H1 (cell line): ENCODE measurements at regions not wholly inside any gene's neighbourhood (a gene's known extent, or its start where the extent isn't known, plus 50 kb on each side); places are given as distances from the start of the nearest gene placed in this dataset.

ENCODE experiments used
- BRCA1 ChIP-seq: IDR thresholded peaks from 2 replicates; pipeline ENCODE4 v1.6.1; 2012; ENCODE audit warnings: low read depth, low read length, improper control_type of control experiment
- CBX8 ChIP-seq: fragments of 300-800, 300-1000 bp; sonication (generic); IDR thresholded peaks from 2 replicates; pipeline ENCODE4 v1.7.1; 2016; ENCODE audit warnings: low read depth, low read length, borderline replicate concordance
- CHD2 ChIP-seq: IDR thresholded peaks from 2 replicates; pipeline ENCODE4 v1.6.1; 2012; ENCODE audit warnings: low read length, improper control_type of control experiment
- TF ChIP-seq, protein P1 (sequence below), 3 experiments: IDR thresholded peaks; 1 replicate in 2 of 3; 2 replicates in 1 of 3; pipeline versions ENCODE4 v1.5.1 to v1.6.1; 2011; ENCODE audit warnings: low read length in 3 of 3, mild to moderate bottlenecking in 3 of 3, inconsistent platforms in 2 of 3, low read depth in 1 of 3, moderate library complexity in 1 of 3; ENCODE audit not compliant: insufficient read depth in 1 of 3; ENCODE audit errors: control extremely low read depth in 1 of 3
- TF ChIP-seq, protein P2 (sequence below): IDR thresholded peaks from 2 replicates; pipeline ENCODE4 v1.6.1; 2012; ENCODE audit warnings: inconsistent platforms

DNA sequence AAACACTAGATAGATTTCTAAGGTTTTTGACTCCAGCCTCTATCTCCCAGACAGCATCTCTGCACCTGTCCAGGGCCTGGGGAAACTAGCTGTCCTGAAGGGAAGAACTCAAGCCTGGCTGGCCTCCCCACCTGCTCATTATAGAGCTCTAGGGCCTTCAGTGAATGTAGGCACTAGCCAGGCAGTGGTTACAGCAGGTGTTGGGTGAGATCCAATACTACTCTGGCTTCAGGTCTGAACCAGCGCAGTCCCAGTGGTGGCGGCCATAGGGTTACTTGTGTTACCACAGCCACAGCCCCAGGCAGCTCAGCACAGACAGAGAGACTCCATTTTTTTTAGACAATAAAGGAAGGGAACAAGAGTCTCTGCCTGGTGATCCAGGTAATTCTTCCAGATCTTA lies 449.2 kb downstream of the IRX1 start:
- TF ChIP-seq, protein P1, sequence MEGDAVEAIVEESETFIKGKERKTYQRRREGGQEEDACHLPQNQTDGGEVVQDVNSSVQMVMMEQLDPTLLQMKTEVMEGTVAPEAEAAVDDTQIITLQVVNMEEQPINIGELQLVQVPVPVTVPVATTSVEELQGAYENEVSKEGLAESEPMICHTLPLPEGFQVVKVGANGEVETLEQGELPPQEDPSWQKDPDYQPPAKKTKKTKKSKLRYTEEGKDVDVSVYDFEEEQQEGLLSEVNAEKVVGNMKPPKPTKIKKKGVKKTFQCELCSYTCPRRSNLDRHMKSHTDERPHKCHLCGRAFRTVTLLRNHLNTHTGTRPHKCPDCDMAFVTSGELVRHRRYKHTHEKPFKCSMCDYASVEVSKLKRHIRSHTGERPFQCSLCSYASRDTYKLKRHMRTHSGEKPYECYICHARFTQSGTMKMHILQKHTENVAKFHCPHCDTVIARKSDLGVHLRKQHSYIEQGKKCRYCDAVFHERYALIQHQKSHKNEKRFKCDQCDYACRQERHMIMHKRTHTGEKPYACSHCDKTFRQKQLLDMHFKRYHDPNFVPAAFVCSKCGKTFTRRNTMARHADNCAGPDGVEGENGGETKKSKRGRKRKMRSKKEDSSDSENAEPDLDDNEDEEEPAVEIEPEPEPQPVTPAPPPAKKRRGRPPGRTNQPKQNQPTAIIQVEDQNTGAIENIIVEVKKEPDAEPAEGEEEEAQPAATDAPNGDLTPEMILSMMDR (IDR thresholded peaks at IDR 0.05; ENCODE audit: control extremely low read depth in 1 of 3, insufficient read depth in 1 of 3, low read depth in 1 of 3, low read length in 3 of 3): no peak
- TF ChIP-seq, protein P2, sequence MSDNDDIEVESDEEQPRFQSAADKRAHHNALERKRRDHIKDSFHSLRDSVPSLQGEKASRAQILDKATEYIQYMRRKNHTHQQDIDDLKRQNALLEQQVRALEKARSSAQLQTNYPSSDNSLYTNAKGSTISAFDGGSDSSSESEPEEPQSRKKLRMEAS: no peak
- TF ChIP-seq CBX8: no peak
- TF ChIP-seq CHD2: no peak
- TF ChIP-seq BRCA1: no peak
